GM23338 (cell line): ENCODE measurements at regions not wholly inside any gene's neighbourhood (a gene's known extent, or its start where the extent isn't known, plus 50 kb on each side); places are given as distances from the start of the nearest gene placed in this dataset.

Source experiments
- ATAC-seq: fragments of 200-7000 bp; cut with Tn5 transposase; 3 replicates; pipeline ENCODE4 v1.9.1; 2020
- DNase-seq: peaks from one replicate; pipeline ENCODE4 v3.0.0-alpha.2; 2015; ENCODE audit warnings: low spot score
- H2AFZ ChIP-seq: fragments of 200-600 bp; sonication (generic); 2 replicates; pipeline ENCODE4 v1.8.0; 2016; ENCODE audit warnings: antibody characterized with exemption, mild to moderate bottlenecking, moderate library complexity
- H3F3A ChIP-seq: fragments of 200-600 bp; sonication (generic); replicated peaks from 2 replicates; pipeline ENCODE4 v1.8.0; 2017; ENCODE audit warnings: antibody characterized with exemption, mixed run types, low read depth
- H3K27ac ChIP-seq: fragments of 200-600 bp; sonication (generic); 2 replicates; pipeline ENCODE4 v1.6.1; 2016; ENCODE audit warnings: low read depth
- H3K27me3 ChIP-seq: fragments of 200-600 bp; sonication (generic); 2 replicates; pipeline ENCODE4 v1.8.0; 2016; ENCODE audit warnings: mild to moderate bottlenecking, mixed run types, moderate library complexity; ENCODE audit not compliant: insufficient read depth
- H3K36me3 ChIP-seq: fragments of 200-600 bp; sonication (generic); 2 replicates; pipeline ENCODE4 v1.8.0; 2016; ENCODE audit warnings: mild to moderate bottlenecking; ENCODE audit not compliant: insufficient read depth
- H3K4me1 ChIP-seq: fragments of 200-600 bp; sonication (generic); 2 replicates; pipeline ENCODE4 v1.8.0; 2016; ENCODE audit warnings: mild to moderate bottlenecking, moderate library complexity; ENCODE audit not compliant: insufficient read depth
- H3K4me2 ChIP-seq: fragments of 200-600 bp; sonication (generic); 2 replicates; pipeline ENCODE4 v1.7.1; 2017; ENCODE audit warnings: mixed run types
- H3K4me3 ChIP-seq: fragments of 200-600 bp; sonication (generic); 2 replicates; pipeline ENCODE4 v1.6.1; 2016; ENCODE audit warnings: mixed run types
- H3K79me2 ChIP-seq: fragments of 200-600 bp; sonication (generic); replicated peaks from 2 replicates; pipeline ENCODE4 v1.8.0; 2017; ENCODE audit warnings: mild to moderate bottlenecking; ENCODE audit not compliant: insufficient read depth
- H3K9me2 ChIP-seq: fragments of 200-600 bp; sonication (generic); 2 replicates; pipeline ENCODE4 v1.8.0; 2017; ENCODE audit not compliant: insufficient read depth
- H4K20me1 ChIP-seq: fragments of 200-600 bp; sonication (generic); replicated peaks from 2 replicates; pipeline ENCODE4 v1.8.0; 2017; ENCODE audit warnings: mild to moderate bottlenecking; ENCODE audit not compliant: insufficient read depth
- H3K27ac Mint-ChIP-seq: 2 replicates; pipeline ENCODE4 v1.8.0; 2020; ENCODE audit warnings: inconsistent platforms, mild to moderate bottlenecking, moderate library complexity, mixed read lengths
- H3K27me3 Mint-ChIP-seq: 3 replicates; pipeline ENCODE4 v1.8.0; 2022; ENCODE audit warnings: low read depth, mild to moderate bottlenecking, moderate library complexity, mixed read lengths, inconsistent platforms; ENCODE audit not compliant: insufficient read depth, poor library complexity
- H3K36me3 Mint-ChIP-seq: 3 replicates; pipeline ENCODE4 v1.8.0; 2021; ENCODE audit warnings: low read depth, mild to moderate bottlenecking, inconsistent platforms, moderate library complexity, mixed read lengths
- H3K4me1 Mint-ChIP-seq: 3 replicates; pipeline ENCODE4 v1.8.0; 2020; ENCODE audit warnings: mild to moderate bottlenecking, inconsistent platforms, mixed read lengths
- H3K4me3 Mint-ChIP-seq: 3 replicates; pipeline ENCODE4 v1.8.0; 2021; ENCODE audit warnings: moderate library complexity, mild to moderate bottlenecking, inconsistent platforms, mixed read lengths
- H3K9me3 Mint-ChIP-seq: 3 replicates; pipeline ENCODE4 v1.8.0; 2020; ENCODE audit warnings: moderate library complexity, mild to moderate bottlenecking, inconsistent platforms, mixed read lengths
- CREB1 ChIP-seq: fragments of 250-450 bp; sonication (Bioruptor Pico); IDR thresholded peaks from 2 replicates; pipeline ENCODE4 v1.5.0; 2020; ENCODE audit warnings: low read depth, mild to moderate bottlenecking, moderate library complexity
- EZH2 ChIP-seq: fragments of 200-600 bp; sonication (generic); IDR thresholded peaks from one replicate; pipeline ENCODE4 v1.8.0; 2017; ENCODE audit warnings: antibody characterized with exemption, mild to moderate bottlenecking, low read depth; ENCODE audit not compliant: unreplicated experiment
- EZH2phosphoT487 ChIP-seq: fragments of 200-600 bp; sonication (generic); IDR thresholded peaks from one replicate; pipeline ENCODE4 v1.8.1; 2018; ENCODE audit warnings: antibody characterized with exemption; ENCODE audit not compliant: unreplicated experiment
- JUNB ChIP-seq: IDR thresholded peaks from one replicate; pipeline ENCODE4 v1.6.1; 2016; ENCODE audit warnings: antibody characterized with exemption; ENCODE audit not compliant: unreplicated experiment
- NANOG ChIP-seq: IDR thresholded peaks from 2 replicates; pipeline ENCODE4 v1.6.1; 2016; ENCODE audit warnings: antibody characterized with exemption, borderline replicate concordance
- POLR2AphosphoS5 ChIP-seq: IDR thresholded peaks from 2 replicates; pipeline ENCODE4 v1.6.1; 2016; ENCODE audit warnings: antibody characterized with exemption, low read depth
- STAT1 ChIP-seq: IDR thresholded peaks from one replicate; pipeline ENCODE4 v1.6.1; 2016; ENCODE audit warnings: antibody characterized with exemption; ENCODE audit not compliant: unreplicated experiment
- ZNF114 ChIP-seq: fragments of 250-450 bp; sonication (Bioruptor Pico); IDR thresholded peaks from 2 replicates; pipeline ENCODE4 v1.5.0; 2020; ENCODE audit warnings: mild to moderate bottlenecking, moderate library complexity
- ZNF331 ChIP-seq: fragments of 250-450 bp; sonication (Bioruptor Pico); IDR thresholded peaks from 2 replicates; pipeline ENCODE4 v1.5.0; 2020; ENCODE audit warnings: low read depth, mild to moderate bottlenecking, moderate library complexity
- TF ChIP-seq, protein P1 (sequence below), 2 experiments: fragments of 200-600 bp in 1 of 2; sonication (generic) in 1 of 2; conservative IDR thresholded peaks; 2 replicates each; pipeline versions ENCODE4 v1.5.1 to v1.6.1; 2016 to 2017; ENCODE audit warnings: antibody characterized with exemption in 2 of 2, low read depth in 2 of 2, mild to moderate bottlenecking in 2 of 2, moderate library complexity in 1 of 2
- TF ChIP-seq, protein P2 (sequence below): IDR thresholded peaks from one replicate; pipeline ENCODE4 v1.6.1; 2018; ENCODE audit warnings: antibody characterized with exemption; ENCODE audit not compliant: unreplicated experiment
- TF ChIP-seq, protein P3 (sequence below): fragments of 250-450 bp; sonication (Bioruptor Pico); IDR thresholded peaks from 2 replicates; pipeline ENCODE4 v1.5.0; 2020; ENCODE audit warnings: mild to moderate bottlenecking, moderate library complexity

DNA sequence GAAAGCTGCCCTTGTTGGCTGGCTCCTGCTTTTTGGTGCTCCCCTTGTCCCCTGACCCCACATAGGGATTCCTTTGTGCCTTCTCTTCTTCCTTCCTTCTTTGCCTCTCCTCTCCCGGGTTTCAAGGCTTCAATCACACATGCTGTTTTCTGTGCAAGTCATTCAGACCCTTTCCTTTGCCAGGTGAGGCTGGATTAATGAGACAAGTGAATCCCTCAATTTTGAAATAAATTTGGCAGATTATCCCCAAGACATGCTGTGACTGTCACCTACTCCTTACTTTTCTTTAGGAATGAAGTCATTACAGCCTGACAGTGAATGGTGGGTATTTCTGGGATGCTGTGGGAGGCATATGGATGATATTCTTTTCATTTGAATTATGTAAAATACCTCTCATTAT lies 259.0 kb upstream of the RGMA start (continued):
- TF ChIP-seq, protein P1, sequence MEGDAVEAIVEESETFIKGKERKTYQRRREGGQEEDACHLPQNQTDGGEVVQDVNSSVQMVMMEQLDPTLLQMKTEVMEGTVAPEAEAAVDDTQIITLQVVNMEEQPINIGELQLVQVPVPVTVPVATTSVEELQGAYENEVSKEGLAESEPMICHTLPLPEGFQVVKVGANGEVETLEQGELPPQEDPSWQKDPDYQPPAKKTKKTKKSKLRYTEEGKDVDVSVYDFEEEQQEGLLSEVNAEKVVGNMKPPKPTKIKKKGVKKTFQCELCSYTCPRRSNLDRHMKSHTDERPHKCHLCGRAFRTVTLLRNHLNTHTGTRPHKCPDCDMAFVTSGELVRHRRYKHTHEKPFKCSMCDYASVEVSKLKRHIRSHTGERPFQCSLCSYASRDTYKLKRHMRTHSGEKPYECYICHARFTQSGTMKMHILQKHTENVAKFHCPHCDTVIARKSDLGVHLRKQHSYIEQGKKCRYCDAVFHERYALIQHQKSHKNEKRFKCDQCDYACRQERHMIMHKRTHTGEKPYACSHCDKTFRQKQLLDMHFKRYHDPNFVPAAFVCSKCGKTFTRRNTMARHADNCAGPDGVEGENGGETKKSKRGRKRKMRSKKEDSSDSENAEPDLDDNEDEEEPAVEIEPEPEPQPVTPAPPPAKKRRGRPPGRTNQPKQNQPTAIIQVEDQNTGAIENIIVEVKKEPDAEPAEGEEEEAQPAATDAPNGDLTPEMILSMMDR (conservative IDR thresholded peaks at IDR 0.05; ENCODE audit: low read depth in 2 of 2): no peak
- TF ChIP-seq EZH2phosphoT487 (no peak), EZH2 (no peak), ZNF331 (no peak)

DNA sequence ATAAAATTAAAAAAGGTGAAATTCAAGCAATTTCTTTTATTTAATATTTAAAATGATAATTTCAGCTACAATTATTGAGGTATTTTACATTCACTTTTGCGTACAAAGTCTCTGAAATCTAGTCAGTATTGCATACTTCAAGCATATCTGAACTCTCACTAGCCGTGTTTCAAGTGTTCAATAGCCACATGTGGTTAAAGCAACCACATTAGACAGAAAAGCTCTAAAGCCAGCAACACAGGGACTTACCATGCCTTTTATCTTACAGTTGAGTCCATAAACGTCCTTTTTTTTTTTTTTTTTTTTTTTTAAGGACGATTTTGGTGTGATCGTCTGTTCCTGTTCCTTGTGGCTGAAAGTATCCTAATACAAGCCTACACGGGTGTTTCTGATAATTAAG lies 257.0 kb upstream of the RGMA start:
- H3K9me3 Mint-ChIP-seq: peaks cover 15% of the 10 kb centered on the region; the same call in 2 of the 3 replicates
- H3K36me3 ChIP-seq: no peaks in the 10 kb centered on the region
- H3K79me2 ChIP-seq: no peaks in the 10 kb centered on the region
- H3K36me3 Mint-ChIP-seq: peaks cover 11% of the 10 kb centered on the region; the same call in 2 of the 3 replicates
- ATAC-seq (no peak), DNase-seq (no peak)
- no peaks in the 10 kb centered on the region; the same call in 1 of the 2 replicates for H3K9me2 ChIP-seq
- no peak overlapping the region for H3K27ac Mint-ChIP-seq
- H4K20me1 ChIP-seq: no peaks in the 10 kb centered on the region
- H3K4me3 ChIP-seq: no peak overlapping the region
- no peaks in the 10 kb centered on the region for H3F3A ChIP-seq
- no peaks in the 10 kb centered on the region for H3K27me3 ChIP-seq
- H3K4me3 Mint-ChIP-seq: no peak overlapping the region
- H3K27me3 Mint-ChIP-seq: peaks cover 10% of the 10 kb centered on the region
- no peak overlapping the region for H3K27ac ChIP-seq
- no peak overlapping the region for H3K4me2 ChIP-seq
- peaks cover 7% of the 10 kb centered on the region; the same call in 1 of the 2 replicates for H3K4me1 ChIP-seq
- H3K4me1 Mint-ChIP-seq: peaks cover 7% of the 10 kb centered on the region; the same call in 2 of the 3 replicates
- no peak overlapping the region for H2AFZ ChIP-seq
- TF ChIP-seq POLR2AphosphoS5: no peak
- no peak for TF ChIP-seq EZH2phosphoT487
- no peak for TF ChIP-seq ZNF114 (CRISPR knock-in tag)
- TF ChIP-seq, protein P2, sequence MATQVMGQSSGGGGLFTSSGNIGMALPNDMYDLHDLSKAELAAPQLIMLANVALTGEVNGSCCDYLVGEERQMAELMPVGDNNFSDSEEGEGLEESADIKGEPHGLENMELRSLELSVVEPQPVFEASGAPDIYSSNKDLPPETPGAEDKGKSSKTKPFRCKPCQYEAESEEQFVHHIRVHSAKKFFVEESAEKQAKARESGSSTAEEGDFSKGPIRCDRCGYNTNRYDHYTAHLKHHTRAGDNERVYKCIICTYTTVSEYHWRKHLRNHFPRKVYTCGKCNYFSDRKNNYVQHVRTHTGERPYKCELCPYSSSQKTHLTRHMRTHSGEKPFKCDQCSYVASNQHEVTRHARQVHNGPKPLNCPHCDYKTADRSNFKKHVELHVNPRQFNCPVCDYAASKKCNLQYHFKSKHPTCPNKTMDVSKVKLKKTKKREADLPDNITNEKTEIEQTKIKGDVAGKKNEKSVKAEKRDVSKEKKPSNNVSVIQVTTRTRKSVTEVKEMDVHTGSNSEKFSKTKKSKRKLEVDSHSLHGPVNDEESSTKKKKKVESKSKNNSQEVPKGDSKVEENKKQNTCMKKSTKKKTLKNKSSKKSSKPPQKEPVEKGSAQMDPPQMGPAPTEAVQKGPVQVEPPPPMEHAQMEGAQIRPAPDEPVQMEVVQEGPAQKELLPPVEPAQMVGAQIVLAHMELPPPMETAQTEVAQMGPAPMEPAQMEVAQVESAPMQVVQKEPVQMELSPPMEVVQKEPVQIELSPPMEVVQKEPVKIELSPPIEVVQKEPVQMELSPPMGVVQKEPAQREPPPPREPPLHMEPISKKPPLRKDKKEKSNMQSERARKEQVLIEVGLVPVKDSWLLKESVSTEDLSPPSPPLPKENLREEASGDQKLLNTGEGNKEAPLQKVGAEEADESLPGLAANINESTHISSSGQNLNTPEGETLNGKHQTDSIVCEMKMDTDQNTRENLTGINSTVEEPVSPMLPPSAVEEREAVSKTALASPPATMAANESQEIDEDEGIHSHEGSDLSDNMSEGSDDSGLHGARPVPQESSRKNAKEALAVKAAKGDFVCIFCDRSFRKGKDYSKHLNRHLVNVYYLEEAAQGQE: no peak
- TF ChIP-seq, protein P3, sequence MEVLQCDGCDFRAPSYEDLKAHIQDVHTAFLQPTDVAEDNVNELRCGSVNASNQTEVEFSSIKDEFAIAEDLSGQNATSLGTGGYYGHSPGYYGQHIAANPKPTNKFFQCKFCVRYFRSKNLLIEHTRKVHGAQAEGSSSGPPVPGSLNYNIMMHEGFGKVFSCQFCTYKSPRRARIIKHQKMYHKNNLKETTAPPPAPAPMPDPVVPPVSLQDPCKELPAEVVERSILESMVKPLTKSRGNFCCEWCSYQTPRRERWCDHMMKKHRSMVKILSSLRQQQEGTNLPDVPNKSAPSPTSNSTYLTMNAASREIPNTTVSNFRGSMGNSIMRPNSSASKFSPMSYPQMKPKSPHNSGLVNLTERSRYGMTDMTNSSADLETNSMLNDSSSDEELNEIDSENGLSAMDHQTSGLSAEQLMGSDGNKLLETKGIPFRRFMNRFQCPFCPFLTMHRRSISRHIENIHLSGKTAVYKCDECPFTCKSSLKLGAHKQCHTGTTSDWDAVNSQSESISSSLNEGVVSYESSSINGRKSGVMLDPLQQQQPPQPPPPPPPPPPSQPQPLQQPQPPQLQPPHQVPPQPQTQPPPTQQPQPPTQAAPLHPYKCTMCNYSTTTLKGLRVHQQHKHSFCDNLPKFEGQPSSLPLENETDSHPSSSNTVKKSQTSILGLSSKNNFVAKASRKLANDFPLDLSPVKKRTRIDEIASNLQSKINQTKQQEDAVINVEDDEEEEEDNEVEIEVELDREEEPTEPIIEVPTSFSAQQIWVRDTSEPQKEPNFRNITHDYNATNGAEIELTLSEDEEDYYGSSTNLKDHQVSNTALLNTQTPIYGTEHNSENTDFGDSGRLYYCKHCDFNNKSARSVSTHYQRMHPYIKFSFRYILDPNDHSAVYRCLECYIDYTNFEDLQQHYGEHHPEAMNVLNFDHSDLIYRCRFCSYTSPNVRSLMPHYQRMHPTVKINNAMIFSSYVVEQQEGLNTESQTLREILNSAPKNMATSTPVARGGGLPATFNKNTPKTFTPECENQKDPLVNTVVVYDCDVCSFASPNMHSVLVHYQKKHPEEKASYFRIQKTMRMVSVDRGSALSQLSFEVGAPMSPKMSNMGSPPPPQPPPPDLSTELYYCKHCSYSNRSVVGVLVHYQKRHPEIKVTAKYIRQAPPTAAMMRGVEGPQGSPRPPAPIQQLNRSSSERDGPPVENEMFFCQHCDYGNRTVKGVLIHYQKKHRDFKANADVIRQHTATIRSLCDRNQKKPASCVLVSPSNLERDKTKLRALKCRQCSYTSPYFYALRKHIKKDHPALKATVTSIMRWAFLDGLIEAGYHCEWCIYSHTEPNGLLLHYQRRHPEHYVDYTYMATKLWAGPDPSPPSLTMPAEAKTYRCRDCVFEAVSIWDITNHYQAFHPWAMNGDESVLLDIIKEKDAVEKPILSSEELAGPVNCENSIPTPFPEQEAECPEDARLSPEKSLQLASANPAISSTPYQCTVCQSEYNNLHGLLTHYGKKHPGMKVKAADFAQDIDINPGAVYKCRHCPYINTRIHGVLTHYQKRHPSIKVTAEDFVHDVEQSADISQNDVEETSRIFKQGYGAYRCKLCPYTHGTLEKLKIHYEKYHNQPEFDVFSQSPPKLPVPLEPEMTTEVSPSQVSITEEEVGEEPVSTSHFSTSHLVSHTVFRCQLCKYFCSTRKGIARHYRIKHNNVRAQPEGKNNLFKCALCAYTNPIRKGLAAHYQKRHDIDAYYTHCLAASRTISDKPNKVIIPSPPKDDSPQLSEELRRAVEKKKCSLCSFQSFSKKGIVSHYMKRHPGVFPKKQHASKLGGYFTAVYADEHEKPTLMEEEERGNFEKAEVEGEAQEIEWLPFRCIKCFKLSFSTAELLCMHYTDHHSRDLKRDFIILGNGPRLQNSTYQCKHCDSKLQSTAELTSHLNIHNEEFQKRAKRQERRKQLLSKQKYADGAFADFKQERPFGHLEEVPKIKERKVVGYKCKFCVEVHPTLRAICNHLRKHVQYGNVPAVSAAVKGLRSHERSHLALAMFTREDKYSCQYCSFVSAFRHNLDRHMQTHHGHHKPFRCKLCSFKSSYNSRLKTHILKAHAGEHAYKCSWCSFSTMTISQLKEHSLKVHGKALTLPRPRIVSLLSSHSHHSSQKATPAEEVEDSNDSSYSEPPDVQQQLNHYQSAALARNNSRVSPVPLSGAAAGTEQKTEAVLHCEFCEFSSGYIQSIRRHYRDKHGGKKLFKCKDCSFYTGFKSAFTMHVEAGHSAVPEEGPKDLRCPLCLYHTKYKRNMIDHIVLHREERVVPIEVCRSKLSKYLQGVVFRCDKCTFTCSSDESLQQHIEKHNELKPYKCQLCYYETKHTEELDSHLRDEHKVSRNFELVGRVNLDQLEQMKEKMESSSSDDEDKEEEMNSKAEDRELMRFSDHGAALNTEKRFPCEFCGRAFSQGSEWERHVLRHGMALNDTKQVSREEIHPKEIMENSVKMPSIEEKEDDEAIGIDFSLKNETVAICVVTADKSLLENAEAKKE (CRISPR knock-in tag): no peak
- TF ChIP-seq STAT1: no peak
- TF ChIP-seq JUNB: no peak
- no peak for TF ChIP-seq ZNF331
- TF ChIP-seq, protein P1 (conservative IDR thresholded peaks at IDR 0.05; ENCODE audit: low read depth in 2 of 2): no peak
- no peak for TF ChIP-seq CREB1 (CRISPR knock-in tag)
- TF ChIP-seq NANOG: no peak
